NCI-H510A treated with DMSO at 0.1 percent for 48 hours (cell line): ENCODE measurements at regions not wholly inside any gene's neighbourhood (a gene's known extent, or its start where the extent isn't known, plus 50 kb on each side); places are given as distances from the start of the nearest gene placed in this dataset.

ENCODE experiments used
- DNase-seq: peaks from one replicate; lab custom pipeline; 2025; lab: John Stamatoyannopoulos, UW

DNA sequence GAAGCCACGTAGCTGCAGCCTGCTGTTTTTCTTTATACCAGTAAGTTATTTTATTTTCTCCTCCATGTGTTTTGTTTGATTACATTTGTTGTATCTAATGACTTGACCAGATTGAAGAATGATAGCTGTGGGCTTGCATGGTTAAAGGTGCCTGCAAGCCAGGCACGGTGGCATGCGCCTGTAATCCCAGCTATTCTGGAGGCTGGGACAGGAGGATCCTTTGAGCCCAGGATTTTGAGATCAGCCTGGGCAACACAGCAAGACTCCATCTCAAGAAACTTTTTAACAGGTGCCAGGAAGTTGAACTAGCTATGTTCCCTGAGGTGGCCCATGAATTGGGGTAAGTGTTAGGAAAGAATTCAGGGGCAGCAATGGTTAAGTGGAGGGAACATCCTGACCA is 179.4 kb downstream of the IRS1 start:
- no peak for DNase-seq

DNA sequence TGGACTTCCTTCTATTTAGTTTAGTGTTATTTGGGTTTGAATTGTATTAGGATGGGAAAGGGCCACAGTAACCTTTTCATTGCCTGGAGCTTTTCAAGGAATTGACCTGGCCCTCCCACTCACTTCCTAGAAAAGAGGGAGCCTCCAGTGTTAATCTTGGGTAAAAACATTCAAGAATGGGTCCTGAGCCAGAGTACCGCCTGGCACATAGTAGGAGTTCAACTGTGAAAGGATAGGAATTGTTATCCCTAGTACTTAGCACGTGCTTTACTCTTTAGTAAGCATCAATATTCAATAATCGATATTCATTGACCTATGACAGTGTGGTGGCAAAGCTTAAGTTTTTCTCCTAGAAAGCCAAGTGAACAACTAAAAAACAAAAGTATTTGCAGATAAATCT is 179.9 kb downstream of the IRS1 start:
- no peak for DNase-seq

DNA sequence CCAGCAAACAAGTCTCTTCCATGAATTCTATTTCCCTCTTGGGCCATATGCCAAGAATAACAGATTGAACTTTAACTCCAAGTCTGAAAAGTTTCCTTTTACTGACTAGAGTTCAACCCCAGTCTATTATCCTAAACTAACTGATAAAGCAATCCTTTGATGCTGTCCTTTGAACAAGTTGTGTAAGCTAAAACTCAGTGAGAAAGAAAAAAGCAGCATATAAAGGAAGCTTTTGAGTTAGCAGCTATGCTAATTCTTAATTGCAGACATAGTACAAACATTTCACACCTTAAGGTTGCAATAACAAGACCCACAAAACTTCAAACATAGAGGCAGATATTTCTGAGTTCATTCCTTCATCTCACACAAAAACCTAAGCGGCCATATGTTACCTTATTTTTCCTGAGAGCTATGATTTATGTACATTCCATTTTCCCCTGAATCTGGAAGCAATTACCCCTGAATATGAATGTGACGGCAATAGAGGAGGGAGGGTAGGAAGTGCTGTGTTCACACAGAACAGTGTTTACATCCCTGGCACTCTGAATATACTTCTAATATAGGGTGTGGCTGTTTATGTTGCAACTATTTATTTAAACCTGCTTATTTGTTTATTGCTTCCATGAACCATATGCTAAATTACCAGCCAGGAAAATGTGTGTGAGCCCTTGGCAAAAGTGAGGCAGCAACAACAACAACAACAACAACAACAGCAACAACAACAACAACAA is 180.6 kb downstream of the IRS1 start:
- DNase-seq: no peak

DNA sequence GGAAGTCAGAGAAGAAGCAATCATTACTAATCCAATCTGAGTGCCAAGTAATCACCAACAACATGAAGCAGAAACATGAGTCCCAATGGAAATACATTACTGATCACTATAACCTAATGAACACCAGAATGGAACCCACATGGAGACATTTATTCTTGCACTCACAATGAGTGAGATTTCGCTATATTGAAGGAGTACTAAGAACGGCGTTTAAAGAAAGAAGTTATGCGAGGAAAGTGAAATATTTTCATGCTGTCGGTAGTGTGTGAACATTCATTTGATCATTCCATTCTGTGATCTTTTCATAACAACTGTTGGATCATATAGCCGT is 181.1 kb downstream of the IRS1 start:
- DNase-seq: no peak

DNA sequence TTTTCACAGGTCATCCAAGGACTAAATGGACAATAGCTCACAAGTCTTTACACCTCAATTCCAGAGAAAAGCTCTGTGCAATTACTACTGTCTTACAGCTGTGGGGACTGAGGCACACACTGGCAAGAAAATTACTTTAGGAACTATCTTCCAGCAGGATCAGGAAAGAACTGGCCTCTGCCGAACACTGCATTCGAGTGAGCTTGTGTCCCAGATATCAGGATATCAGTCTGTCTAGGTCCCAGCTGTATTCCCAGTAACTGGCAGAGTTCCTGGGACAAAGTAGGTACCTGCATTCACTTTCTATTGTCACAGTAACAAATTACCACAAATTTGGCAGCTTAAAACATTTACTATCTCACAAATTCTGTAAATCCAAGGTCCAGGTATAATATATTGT is 183.7 kb downstream of the IRS1 start:
- no peak for DNase-seq

DNA sequence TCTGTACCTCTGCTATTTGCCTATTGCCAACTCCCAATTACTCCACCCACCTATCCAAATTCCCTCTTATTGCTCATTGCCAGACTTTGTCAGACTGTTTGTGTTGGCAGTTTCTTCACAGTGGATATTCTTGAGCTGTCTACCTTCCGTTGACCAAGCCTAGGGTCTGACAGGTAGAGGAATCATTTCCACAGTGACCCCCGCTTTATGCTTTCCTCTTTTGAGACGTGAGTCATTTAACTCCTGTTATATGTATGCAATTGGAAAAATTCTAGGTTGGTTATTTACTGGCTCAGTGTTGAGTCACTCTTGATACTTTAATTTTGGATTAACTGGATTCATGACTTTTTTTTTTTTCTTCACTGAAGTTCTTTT is 187.7 kb downstream of the IRS1 start:
- no peak for DNase-seq

DNA sequence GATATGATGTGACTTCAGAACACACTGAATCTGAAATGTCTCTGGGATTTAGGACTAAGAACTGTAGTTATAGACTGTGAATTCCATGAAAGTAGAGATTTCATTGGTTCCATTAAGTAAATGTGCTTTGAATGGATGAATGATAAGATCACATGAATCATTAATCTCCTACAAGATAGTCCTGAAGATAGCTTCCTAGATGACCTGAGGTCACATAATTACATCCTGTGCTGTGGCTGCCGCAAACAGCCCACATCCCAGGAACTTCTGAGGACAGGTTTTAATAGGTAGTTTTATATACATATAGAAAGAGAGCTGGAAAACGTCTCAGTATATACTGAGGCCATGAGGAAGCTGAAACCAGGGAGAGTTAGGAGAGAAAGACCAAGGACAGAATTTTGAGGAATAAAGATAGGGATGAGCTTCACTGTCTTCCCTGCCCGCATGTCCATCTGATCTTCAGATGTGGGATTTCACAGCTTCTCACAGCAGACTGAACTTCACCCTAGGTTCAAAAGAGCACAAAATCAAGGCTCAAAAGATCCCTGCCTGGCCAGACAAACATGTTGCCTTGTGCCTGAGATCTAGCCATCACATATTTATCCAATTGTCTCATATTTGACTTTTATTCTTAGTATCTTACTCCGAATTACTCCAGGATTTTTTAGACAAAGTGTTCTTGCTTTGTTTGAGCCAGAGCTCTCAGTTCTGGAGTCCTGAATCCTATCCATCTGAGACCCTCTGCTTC is 188.2 kb downstream of the IRS1 start:
- DNase-seq: no peak

DNA sequence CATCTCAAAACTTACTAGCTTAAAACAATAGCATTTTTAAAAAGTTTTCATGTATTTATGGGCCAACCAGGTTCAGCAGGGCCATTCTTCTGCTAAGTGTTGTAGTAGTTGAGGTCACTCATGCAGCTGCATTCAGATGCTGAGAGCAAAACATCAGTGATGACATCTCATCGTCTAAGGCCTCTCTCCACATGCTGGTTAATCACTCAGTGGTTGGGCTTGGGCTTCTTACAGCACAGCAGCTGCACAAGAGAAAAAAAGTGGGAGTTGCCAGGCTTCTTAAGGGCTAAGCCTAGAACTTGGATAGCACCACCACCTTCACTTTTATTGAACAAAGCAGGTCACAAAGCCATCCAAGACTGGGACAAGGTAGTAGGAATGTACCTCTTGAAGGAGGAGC is 190.3 kb downstream of the IRS1 start:
- no peak for DNase-seq

DNA sequence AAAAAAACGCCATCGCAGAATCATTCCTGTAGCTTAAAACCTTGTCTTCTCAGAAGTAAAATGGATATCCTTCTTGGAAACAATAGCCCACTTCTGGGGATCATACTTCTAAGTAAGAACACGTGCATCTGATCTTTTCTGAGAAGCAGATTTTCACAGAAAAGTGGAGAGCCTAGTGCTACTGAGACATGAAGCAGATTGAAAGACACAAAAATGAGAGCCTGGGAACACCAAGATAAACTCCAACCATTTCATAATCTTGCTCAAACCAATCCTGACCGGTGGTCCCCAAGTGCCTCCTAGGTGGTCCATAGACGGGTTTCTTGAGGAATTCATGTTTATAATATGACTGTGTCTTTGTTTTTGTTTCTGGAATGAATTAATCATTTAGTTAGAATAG is 191.2 kb downstream of the IRS1 start:
- DNase-seq: no peak

DNA sequence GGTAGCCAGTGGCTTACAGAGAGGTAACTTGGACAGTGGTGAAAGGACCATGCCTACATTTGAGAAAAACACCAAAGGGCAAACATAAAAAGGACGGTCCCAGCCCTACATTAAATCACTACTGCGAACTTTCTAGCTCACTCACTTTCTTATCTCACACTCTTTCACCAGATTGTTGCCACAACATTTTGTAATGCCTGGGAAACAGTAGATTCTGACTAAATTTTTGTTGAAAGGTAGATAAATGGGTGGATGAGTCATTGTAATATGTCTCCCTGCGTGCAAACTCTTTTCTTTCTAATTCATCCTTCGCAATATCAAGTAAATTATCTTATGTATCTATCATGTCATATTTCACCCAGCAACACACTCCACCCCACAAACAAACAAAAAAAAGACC is 192.2 kb downstream of the IRS1 start:
- no peak for DNase-seq

DNA sequence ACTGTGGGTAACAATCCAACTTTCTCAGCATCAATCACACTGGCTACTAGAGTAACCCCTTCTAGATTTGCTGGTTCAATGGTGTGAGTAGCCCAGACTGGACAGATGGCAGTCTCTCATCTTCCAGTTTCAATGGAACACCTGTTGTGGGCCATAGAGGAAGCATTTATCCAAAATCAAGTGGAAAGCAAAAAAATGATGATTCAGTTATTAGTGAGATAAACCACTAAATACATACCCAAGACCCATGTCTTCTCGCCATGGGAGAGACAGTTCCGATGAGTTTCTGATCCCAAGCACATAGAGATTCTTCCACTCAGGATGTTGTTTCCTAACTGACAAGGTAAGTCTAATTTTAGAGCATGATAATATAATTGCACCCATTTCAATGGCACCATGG is 194.0 kb downstream of the IRS1 start:
- DNase-seq: no peak

DNA sequence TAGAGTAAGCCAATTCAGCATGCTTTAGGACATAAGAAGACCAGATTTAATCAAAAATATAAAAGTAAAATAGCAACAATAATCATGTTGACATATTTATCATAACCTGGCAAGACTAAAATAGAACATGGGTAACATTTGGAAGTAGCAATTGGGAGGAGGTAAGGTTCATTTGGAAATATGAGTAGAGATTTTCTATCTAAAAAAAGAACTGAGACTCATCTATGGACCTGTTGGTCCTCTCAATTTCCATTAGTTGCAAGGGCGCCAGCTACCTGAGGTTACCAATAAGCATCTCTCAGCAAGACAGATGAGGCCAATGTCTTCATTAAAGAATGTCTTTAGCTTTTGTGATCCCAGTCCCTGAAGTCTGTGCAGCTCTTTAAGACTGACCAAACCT is 196.0 kb downstream of the IRS1 start:
- no peak for DNase-seq

DNA sequence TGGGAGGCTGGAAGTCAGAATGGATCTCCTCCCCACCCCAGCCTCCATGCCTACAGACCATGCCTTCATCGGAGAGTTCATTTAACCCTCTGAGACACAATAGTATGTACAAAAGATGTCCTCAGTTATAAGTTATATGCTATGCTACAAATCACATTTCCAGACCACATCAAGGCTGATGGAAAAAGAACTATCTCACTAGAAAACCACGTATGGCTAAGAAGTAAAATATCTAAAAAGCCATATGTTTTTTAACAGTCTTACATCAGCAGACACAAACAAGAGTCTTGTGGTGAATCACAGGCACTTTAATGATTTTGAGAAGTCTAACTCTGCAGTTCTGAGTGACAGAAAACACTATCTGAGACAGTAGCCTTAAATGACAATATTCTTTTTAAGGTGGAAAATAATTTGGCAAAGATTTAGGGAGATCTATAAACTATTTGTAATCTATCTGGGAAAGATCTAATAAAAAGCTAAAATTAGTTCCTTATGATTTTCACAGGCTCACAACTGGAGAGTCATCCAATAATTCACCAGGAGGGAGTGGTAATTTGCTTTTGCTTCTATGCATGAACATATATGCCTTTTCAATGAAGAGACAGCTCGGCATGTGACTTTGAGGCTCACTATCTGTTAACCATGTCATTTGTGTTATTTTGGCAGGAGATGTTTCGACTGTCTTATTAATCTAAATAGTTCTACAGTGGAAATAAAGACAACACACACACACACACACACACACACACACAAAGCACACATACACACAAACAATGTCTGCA is 197.5 kb downstream of the IRS1 start:
- DNase-seq: no peak

DNA sequence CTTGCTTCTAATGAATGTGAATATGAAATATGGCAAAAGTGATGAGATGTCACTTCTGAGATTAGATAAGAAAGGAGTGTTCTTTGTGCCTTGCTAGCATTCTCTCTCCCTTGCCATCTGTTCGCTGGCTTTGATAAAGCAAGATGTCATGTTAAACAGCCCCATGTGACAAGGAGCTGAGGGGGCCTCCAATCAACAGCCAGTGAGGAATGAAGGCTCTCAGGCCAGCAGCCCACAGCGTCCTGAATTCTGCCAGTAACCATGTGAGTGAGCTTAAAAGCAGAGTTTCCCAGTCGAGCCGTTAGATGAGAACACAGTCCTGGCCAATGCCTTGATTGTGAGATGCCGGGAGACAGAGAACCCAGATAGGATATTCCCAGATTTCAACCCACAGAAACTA is 198.8 kb downstream of the IRS1 start:
- no peak for DNase-seq

DNA sequence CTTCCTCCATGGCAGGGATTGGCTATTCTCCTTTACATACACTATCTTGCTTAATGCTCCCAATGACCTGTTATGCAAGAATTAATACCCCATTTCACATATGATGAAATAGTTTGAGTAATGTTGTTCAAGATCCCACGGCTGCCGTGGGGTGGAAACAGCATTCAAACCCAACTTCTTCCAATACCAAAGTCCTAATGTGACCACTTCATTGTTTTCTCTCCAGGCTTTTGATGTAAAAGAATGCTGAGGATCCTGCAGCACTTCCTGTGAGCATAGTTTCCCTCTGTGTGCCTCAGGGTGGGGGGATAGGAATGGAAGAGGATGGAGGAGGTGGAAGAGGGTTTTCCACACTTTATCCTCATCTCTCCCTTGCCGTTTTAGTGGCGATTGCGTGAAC is 199.4 kb downstream of the IRS1 start:
- no peak for DNase-seq

DNA sequence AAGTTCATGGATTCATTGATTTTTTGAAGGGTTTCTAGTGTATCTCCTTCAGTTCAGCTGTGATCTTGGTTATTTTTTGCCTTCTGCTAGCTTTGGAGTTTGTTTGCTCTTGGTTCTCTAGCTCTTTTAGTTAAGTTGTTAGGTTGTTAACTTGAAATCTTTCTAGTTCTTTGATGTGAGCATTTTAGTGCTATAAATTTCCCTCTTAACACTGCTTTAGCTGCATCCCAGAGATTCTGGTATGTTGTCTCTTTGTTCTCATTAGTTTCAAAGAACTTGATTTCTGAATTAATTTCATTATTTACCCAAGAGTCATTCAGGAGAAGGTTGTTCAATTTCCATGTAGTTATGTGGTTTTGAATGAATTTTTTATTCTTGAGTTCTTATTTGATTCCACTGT is 210.6 kb downstream of the IRS1 start:
- DNase-seq: no peak

DNA sequence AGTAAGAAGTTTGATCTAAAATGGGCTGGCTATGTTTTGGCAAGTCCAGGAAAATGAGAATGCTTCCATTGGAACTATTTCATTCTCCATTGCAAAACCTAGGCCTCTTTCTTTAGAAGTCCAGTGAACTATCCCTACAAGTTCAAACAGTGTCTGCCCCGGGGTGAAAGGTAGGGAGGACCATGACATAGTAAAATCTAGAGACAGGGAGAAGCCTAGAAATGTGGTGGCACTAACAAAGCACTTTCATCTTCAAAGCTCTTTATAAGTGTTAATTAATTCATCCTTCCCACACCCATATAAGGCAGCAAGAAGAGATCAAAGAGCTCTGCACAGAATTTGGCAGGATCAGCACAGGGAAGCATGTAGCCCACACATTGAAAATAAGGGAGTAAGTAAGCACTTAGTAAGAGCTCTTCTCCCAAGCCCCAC is 214.5 kb downstream of the IRS1 start:
- no peak for DNase-seq

DNA sequence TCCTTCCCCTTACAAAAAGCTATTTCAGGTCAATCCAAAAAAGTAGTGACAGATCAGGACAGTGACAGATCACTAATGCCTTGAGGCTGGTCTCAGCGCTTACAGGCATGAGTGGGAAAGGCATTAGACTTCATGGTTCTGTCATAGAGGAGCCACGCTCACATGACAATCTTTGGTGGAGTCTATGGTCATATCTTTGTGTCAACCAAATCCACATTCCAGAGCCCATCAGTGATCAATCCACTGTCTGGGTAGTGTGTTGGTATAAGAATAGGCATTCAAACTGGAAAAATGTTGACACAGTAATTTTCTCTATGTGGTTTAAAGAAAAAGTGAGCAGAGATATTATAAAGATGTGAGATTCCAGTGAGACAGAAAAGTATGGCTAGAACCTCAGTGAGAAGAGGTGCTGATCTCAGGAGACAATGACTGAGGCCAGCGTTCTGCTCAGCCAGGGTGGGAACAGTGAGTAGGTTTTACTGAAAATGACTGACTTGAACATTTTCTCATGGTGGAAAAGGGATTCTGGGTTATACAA is 215.0 kb downstream of the IRS1 start:
- no peak for DNase-seq

DNA sequence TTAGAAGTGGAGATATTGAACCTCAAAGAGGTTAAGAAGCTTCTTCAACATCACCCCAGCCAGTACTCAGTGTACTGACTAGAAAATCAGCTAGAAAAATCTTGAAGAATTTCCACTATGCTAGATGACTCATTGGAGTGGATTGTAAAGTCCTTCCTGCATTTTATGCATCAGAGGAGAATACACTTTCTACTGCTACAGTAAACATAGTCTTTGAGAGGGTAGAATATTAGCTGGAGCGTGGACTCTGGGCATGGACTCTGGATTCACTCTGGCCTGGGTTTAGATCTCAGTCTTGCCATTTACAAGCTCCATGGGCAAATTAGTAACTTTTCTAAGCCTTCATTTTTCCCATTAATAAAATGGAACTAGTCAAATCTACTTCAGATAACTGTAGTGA is 215.9 kb downstream of the IRS1 start:
- no peak for DNase-seq

DNA sequence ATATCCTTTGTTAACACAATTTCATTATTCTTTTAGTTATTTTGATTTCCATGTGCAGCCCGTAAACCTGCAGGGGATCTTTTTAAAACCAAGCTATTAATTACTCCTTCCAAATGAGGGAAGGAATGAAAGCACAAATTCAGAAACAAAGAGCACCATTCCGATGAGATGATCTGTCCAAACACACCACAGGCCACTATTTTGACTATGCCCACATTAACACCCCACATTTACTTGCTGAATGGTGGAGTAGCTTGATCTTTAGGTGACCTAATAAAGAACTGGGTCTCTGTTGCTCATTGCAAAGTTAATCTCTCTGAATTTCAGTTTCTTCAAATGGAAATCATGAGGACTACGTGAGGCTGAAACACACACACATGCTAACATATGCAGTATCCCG is 218.0 kb downstream of the IRS1 start:
- no peak for DNase-seq

DNA sequence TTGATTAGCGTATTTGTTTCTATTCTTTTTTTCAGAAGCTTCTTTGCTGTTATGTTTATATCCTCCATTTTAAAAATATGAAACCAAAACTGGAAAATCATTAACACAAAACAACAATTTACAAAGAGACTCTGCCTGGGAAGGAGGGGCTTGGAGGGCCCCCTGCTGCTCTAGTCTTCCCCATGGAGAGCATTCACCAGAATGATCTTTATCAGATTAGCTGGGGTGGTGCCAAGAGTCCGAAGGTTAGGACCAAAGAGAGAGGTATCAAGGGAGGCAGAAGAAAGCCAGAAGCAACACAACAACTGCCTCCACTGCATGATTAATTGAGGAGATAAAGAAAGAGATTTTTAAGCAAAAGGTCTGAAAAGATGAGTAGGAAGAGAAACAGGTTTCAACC is 218.6 kb downstream of the IRS1 start:
- no peak for DNase-seq

DNA sequence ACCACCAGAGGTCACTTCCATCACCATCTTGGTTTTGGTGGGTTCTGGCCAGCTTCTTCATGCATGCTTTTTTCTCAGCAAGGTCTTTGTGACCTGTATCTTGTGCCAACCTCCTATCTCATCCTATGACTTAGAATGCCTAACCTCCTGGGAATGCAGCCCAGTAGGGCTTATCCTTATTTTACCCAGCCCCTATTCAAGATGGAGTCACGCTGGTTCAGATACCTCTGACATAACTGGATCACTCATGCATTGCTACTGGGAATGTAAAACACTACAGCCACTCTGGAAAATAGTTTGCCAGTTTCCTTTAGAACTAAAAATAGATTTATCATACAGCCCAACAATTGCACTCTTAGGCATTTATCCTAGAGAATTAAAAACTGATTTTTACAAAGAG is 219.2 kb downstream of the IRS1 start:
- DNase-seq: no peak

DNA sequence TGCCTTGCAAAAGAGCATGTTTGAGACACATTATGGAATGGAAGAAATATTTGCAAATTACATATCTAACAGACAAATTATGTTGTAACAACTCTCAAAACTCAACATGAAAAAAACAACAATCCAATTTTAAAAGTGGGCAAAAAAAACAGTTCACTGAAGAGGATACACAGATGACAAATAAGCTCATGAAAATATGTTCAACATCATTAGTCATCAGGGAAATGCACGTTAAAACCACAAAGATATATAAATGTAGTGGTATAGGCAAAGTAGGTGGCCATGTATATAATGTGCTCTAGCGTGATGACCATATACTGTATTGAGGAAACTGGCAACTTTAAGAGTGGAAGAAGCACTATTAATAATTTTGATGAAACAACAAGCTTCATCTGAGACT is 220.1 kb downstream of the IRS1 start:
- DNase-seq: no peak
